Thyroid gland (tissue), 4 donors: ENCODE measurements at regions not wholly inside any gene's neighbourhood (a gene's known extent, or its start where the extent isn't known, plus 50 kb on each side); places are given as distances from the start of the nearest gene placed in this dataset.

Source experiments
- CTCF ChIP-seq, 6 experiments: fragments of 200-600 bp in 3 of 6; fragments of 450-650 bp in 3 of 6; sonication (generic) in 3 of 6; IDR thresholded peaks; one replicate each; pipeline ENCODE4 v1.5.1; 2016 to 2019; ENCODE audit warnings: antibody characterized with exemption in 6 of 6, mild to moderate bottlenecking in 2 of 6, inconsistent platforms in 1 of 6, moderate library complexity in 1 of 6
- POLR2A ChIP-seq, 2 donors: fragments of 450-650 bp; IDR thresholded peaks; one replicate each; pipeline ENCODE4 v1.6.1; 2017; ENCODE audit warnings: antibody characterized with exemption in 2 of 2, mild to moderate bottlenecking in 2 of 2, moderate library complexity in 1 of 2

- TF ChIP-seq CTCF (IDR thresholded peaks at IDR 0.05) = peak in 2 of 6 experiments; percentile 27 to 30
- no peak for TF ChIP-seq POLR2A (IDR thresholded peaks at IDR 0.05)
Measured at GRCh38 chr5:163306421-163306820, 131.0 kb upstream of the CCNG1 start.
